NCI-H2171 (cell line): ENCODE measurements at regions not wholly inside any gene's neighbourhood (a gene's known extent, or its start where the extent isn't known, plus 50 kb on each side); places are given as distances from the start of the nearest gene placed in this dataset.
"Not testable (repeated sequence)": the region's sequence is repeated elsewhere in the genome, so short reads cannot be mapped to it uniquely, and the experiment has no call there.

Experiments used
- DNase-seq: peaks from one replicate; lab custom pipeline; 2025; lab: John Stamatoyannopoulos, UW

DNA sequence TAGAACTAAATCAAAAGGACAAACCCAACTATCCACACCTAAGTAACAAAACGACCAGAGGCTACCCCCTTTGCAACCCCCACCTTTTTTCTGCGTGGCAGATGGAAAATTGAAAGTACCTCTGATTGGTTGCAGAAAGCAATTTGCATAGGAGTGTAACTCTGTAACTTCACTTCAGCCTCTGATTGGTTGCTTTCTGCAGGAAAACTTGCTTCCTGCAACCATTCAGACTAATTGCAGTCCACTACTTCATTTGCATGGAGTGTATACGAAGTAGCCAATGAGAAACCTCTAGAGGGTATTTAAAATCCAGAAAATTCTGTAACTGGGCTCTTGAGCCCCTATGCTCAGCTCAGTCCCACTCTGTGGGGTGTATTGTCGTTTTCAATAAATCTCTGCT is 129.1 kb upstream of the OLIG3 start:
- DNase-seq = no peak

DNA sequence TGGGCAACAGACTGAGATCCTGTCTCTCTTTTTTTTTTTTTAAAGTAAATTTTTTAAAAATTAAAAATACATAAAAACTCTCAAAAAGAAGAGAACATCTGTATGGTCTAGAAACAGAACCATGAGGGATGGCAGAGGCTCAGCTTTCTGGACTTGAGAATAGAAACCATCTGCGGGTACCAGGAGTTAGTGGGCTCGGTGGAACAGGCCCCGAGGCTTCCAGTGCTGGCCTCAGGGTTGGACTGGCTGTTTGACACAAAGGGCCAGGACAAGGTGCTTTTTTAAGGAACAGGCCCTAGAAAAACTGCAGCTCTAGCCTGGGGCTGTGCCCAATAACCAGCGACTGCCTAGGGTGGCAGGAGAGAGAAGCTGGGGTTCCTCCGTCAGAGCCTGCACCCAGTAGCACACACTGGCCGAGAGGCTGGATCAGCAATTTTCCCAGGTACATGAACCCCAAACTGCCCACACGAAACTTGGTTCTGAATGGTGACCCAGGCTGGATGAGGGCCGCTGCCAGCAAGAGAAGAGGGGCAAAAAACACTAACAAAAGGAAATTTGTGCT is 131.0 kb upstream of the OLIG3 start:
- no peak for DNase-seq

DNA sequence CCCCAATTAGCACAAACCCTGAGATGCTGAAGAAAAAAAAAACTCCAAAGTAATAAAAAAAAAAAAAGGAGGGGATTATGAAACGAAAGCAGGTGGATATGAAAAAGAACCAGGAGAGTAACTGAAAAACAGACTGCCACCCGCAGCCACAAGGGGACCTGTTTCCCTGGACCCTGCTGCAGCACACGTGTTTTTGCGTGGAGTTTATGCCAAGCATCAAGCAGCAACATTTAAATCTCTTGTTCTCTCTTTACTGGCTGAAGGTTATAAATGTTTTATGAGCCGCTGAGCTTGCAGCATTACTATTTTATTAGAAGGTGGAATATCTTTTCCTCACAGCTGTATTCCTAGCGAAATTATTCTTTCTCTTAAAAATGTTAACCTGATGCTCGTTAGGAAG is 131.6 kb upstream of the OLIG3 start:
- DNase-seq = no peak

GRCh38 chr6:137630666-137631065 is 136.5 kb upstream of the OLIG3 start:
- DNase-seq = no peak

GRCh38 chr6:137631323-137631722 is 137.1 kb upstream of the OLIG3 start:
- no peak for DNase-seq

DNA sequence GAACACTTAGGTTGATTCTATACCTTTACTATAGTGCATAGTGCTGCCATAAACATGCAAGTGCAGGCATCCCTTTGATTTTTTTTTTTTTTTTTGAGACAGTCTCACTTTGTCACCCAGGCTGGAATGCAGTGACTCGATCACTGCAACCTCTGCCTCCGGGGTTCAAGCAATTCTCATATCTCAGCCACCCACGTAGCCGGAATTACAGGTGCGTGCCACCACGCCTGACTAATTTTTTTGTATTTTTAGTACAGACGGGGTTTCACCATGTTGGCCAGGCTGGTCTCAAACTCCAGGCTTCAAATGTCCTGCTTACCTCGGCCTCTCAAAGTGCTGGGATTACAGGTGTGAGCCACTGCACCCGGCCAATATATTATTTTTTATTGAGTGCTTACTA is 140.0 kb upstream of the OLIG3 start:
- DNase-seq = not testable (repeated sequence)

DNA sequence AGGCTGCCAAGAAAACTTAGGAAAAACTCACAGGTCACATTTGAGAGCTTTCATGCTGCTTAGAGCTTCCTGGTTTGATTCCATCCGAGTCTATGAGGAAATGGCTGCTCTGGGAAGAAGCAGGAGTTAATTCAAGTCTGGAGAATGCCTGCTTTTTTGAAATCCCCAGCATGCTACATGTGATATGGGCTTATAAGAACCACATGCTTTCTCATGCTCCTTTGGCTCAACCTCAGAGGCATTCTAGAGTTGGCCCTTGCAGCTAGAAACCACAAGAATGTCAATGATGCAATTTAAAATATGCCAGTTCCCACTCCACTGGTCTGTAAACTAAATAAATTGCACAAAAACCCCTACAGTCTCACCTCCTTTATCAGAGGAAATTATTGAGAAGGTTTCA is 142.9 kb upstream of the OLIG3 start:
- DNase-seq = no peak

- DNase-seq = no peak
Observed at GRCh38 chr6:137638926-137639706, 144.9 kb upstream of the OLIG3 start.

GRCh38 chr6:137640086-137640485 is 145.9 kb upstream of the OLIG3 start:
- no peak for DNase-seq

DNA sequence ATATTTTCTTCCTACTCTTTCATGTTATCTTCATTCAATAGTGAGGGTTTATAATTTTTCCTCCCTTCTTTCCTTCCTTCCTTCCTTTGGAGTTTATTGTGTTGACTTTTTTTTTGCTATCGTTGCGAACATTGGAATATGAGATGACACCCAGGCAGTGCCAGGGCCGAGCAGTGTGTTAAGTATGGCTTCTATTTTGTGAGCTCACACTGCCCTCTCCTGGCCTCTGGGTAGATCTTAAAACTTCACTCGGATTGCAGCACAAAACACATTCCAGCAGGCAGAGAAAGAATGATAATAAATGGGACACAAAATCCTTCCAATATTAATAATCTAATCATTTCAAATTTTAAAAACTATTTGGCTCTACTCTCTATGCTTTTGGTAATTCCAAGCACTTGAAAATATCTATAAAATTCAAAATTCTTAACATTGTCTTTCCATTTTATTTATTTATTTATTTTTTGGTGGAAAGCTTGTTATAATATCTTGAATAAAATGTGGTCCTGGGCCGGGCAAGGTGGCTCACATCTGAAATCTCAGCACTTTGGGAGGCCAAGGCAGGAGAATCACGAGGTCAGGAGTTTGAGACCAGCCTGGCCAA is 147.4 kb upstream of the OLIG3 start:
- DNase-seq = peak; percentile 63

DNA sequence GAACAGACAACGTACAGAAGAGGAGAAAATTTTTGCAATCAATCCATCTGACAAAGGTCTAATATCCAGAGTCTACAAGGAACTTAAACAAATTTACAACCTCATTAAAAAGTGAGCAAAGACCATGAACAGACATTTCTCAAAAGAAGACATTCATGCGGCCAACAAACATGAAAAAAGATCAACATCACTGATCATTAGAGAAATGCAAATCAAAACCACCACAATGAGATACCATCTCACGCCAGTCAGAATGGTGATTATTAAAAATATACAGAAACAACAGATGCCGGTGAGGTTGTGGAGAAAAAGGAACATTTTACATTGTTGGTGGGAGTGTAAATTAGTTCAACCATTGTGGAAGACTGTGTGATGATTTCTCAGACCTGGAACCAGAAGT is 149.0 kb upstream of the OLIG3 start:
- not testable (repeated sequence) for DNase-seq

- DNase-seq = not testable (repeated sequence)
Observed at GRCh38 chr6:137643644-137644043, 149.4 kb upstream of the OLIG3 start.

DNA sequence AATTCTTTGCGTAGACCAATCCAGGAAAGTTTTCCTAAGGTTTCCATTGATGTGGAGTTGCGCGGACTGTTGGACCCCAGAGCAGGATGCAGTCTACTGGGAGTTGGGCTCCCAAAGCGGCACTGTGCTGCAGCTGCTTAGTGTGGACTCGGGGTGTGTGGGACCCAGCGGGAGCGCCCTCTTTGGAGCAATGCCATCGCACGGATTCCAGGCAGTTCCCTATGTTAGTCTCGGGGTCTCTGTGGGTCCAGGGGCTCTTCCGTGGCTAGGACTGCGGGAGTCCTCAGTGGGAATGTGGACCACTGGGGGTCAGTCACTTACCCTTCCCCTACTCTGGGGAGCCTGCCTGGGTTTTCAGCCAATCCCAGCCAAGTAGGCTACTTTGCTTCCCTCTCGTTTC is 151.7 kb upstream of the OLIG3 start:
- no peak for DNase-seq

DNA sequence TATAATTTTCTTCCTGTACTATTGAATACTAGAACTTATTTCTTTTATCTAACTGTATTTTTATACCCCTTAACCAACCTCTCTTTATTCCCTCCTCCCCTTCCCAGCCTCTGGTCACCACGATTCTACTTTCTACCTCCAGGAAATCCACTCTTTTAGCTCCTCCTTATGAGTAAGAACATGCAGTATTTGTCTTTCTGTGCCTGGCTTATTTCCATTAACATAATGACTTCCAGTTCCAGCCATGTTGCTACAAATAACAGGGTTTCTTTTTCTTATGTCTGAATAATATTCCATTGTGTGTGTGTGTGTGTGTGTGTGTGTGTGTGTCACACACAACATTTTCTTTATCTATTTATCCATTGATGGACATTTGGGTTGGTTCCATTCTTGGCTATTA is 152.3 kb upstream of the OLIG3 start:
- DNase-seq = no peak

GRCh38 chr6:137647762-137648447 is 153.7 kb upstream of the OLIG3 start:
- no peak for DNase-seq

- DNase-seq = no peak
Observed at GRCh38 chr6:137650720-137651119, 156.5 kb upstream of the OLIG3 start.

- no peak for DNase-seq
Observed at GRCh38 chr6:137651178-137651577, 157.0 kb upstream of the OLIG3 start.

- DNase-seq = no peak
Observed at GRCh38 chr6:137651591-137652335, 157.6 kb upstream of the OLIG3 start.

- no peak for DNase-seq
Observed at GRCh38 chr6:137652961-137653705, 158.9 kb upstream of the OLIG3 start.

DNA sequence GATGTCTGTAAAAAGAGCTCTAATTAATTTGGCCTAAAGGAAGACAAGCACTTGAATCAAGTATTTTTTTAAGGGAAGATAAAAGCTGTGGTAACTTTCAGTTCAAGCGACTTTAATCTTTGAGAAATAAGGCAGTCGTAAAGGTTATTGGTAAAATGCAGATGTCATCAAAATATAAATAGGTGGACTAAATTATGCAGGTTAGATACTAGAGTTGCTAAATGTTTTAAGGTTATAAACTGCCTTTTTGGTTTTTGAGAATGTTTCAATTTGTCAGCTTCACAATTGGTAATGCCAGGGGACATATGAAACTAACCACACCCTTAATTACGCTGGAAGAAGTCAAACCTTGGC is 159.5 kb upstream of the OLIG3 start:
- DNase-seq = no peak

DNA sequence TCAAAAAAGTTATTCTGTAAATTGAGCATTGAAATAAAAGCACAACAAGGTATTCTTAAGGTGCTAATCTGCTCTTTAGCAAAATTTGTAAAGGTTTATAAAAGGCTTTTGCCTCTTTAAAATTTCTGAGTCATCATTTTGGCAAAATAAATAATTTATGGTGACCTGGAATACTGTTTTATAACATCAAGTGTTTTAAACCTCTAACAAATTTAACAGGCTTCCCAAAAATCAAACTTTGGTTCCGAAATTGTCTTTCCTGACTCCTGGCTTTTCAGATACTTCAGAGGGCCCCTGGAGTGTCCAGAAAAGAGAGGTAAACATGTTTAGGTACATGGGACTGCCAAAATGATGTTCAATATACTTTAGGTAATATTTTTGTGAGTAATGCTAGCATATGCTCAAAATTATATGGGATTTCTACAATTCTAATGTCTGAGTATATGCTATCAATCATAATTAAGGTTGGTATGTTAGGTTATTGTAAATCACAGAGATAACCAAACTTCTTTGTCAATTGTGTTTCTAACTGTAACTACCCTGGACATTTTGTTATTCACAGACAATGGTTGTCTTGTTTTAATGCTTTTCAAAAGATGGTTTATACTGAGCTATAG is 160.3 kb upstream of the OLIG3 start:
- DNase-seq = no peak
